Adrenal gland (tissue), 9 donors: ENCODE measurements at regions not wholly inside any gene's neighbourhood (a gene's known extent, or its start where the extent isn't known, plus 50 kb on each side); places are given as distances from the start of the nearest gene placed in this dataset.

Source experiments
- DNase-seq, 7 donors: peaks; one replicate each; pipeline ENCODE4 v3.0.0-alpha.2; 2019 to 2020
- H3K27ac ChIP-seq, 5 donors: fragments of 200-600 bp; sonication (generic) in 4 of 5; 1 replicate in 3 of 5; 2 replicates in 2 of 5; pipeline versions ENCODE4 v1.5.1 to v1.8.0; 2016 to 2020; ENCODE audit warnings: mild to moderate bottlenecking in 1 of 5
- H3K27me3 ChIP-seq: fragments of 200-600 bp; 2 replicates; pipeline ENCODE4 v1.8.0; 2021
- H3K36me3 ChIP-seq, 2 donors: fragments of 200-600 bp; replicated peaks in 1 of 2; 1 replicate in 1 of 2; 2 replicates in 1 of 2; pipeline versions ENCODE4 v1.5.1 to v1.8.0; 2018 to 2022
- H3K4me1 ChIP-seq, 2 donors: fragments of 200-600 bp; replicated peaks in 1 of 2; 1 replicate in 1 of 2; 2 replicates in 1 of 2; pipeline versions ENCODE4 v1.5.1 to v1.8.0; 2018 to 2021
- H3K4me3 ChIP-seq, 4 donors: fragments of 200-600 bp; sonication (generic) in 3 of 4; one replicate each; pipeline ENCODE4 v1.5.1; 2016 to 2018
- H3K9me3 ChIP-seq, 3 donors: fragments of 200-600 bp; sonication (generic) in 1 of 3; replicated peaks in 1 of 3; 1 replicate in 2 of 3; 2 replicates in 1 of 3; pipeline versions ENCODE4 v1.5.1 to v1.8.0; 2016 to 2021
- CTCF ChIP-seq, 6 experiments: fragments of 450-650 bp in 4 of 6; fragments of 200-600 bp in 2 of 6; sonication (generic) in 1 of 6; IDR thresholded peaks; 1 replicate in 5 of 6; 2 replicates in 1 of 6; pipeline versions ENCODE4 v1.5.1 to v1.8.0; 2016 to 2021; ENCODE audit warnings: antibody characterized with exemption in 6 of 6, mild to moderate bottlenecking in 2 of 6, moderate library complexity in 1 of 6
- POLR2A ChIP-seq, 2 donors: fragments of 450-650 bp; IDR thresholded peaks; one replicate each; pipeline ENCODE4 v1.6.1; 2017; ENCODE audit warnings: antibody characterized with exemption in 2 of 2, mild to moderate bottlenecking in 2 of 2, moderate library complexity in 1 of 2
- WGBS, 4 donors: extraction: QIAGEN DNeasy Blood & Tissue Kit in 2 of 4; methylation state at CpG; one replicate each; pipeline versions ENCODE4 v1.1.5 to v1.1.7; 2013 to 2017; 5-methylcytosine and 5-hydroxymethylcytosine counted together
- intact Hi-C, 2 donors: fragments of 100-400 bp; cut with DNase I; formaldehyde crosslinking; loops; one replicate each; pipeline versions ENCODE4 v1.14.1 to v1.15.0; 2022 to 2023
- donor health status: healthy with polysubstance abuse.
- donor health status: Bipolar disorder and iron deficiency.
- donor health status: DM: yes; HTN: yes; CAD: no.
- donor health status: DM: no; HTN: no; CAD: no.
- donor health status: DM: no; HTN: no; CAD: no.

- intact Hi-C loops = no loop called here
- 83 to 91% (median 88%) methylated on average over 2 of the region's 2 CpGs for WGBS, 4 donors
- H3K27me3 ChIP-seq = no peaks in the 10 kb centered on the region
- H3K27ac ChIP-seq = no peak overlapping the region
- no peak overlapping the region for H3K4me3 ChIP-seq
- no peaks in the 10 kb centered on the region for H3K4me1 ChIP-seq
- TF ChIP-seq CTCF (IDR thresholded peaks at IDR 0.05) (no peak), POLR2A (IDR thresholded peaks at IDR 0.05) (no peak)
- H3K9me3 ChIP-seq = no peaks in the 10 kb centered on the region
- no peaks in the 10 kb centered on the region for H3K36me3 ChIP-seq
- DNase-seq = no peak
These were observed 963.0 kb downstream of the CNTNAP5 start for GRCh38 chr2:124988111-124988510.

- Histone ChIP-seq H3K9me3 (no peaks in the 10 kb centered on the region), H3K4me3 (no peak overlapping the region), H3K4me1 (no peaks in the 10 kb centered on the region), H3K36me3 (no peaks in the 10 kb centered on the region), H3K27ac (no peak overlapping the region), H3K27me3 (no peaks in the 10 kb centered on the region)
- TF ChIP-seq CTCF (IDR thresholded peaks at IDR 0.05) = no peak
- TF ChIP-seq POLR2A (IDR thresholded peaks at IDR 0.05) = no peak
- no peak for DNase-seq
- intact Hi-C loops = no loop called here
- 84 to 99% (median 96%) methylated on average over 3 of the region's 3 CpGs for WGBS, 4 donors
These were observed 963.7 kb downstream of the CNTNAP5 start for GRCh38 chr2:124988794-124989193.

DNA sequence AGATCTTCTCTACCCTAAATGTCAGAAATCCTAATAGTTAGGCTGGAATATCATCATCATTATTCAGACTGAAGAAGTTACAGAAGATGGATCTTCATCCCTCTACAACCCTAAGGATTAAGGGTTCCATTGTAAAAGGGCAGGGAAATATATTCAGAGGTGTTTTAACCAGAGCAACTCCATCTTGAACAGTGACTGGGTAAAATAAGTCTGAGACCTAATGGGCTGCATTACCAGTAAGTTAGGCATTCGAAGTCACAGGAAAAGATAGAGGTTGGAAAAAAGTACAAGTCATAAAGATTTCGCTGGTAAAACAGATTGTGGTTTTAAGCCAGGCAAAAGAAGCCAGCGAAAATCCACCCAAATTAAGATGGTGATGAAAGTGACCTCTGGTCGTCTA lies 968.7 kb downstream of the CNTNAP5 start:
- Histone ChIP-seq H3K27me3 (no peaks in the 10 kb centered on the region), H3K27ac (no peak overlapping the region), H3K4me1 (no peaks in the 10 kb centered on the region), H3K36me3 (no peaks in the 10 kb centered on the region), H3K9me3 (no peaks in the 10 kb centered on the region), H3K4me3 (no peak overlapping the region)
- intact Hi-C loops = no loop called here
- DNase-seq = no peak
- TF ChIP-seq POLR2A (IDR thresholded peaks at IDR 0.05) (no peak), CTCF (IDR thresholded peaks at IDR 0.05) (no peak)
- WGBS, 4 donors = 79 to 88% (median 83%) methylated on average over 4 of the region's 4 CpGs

DNA sequence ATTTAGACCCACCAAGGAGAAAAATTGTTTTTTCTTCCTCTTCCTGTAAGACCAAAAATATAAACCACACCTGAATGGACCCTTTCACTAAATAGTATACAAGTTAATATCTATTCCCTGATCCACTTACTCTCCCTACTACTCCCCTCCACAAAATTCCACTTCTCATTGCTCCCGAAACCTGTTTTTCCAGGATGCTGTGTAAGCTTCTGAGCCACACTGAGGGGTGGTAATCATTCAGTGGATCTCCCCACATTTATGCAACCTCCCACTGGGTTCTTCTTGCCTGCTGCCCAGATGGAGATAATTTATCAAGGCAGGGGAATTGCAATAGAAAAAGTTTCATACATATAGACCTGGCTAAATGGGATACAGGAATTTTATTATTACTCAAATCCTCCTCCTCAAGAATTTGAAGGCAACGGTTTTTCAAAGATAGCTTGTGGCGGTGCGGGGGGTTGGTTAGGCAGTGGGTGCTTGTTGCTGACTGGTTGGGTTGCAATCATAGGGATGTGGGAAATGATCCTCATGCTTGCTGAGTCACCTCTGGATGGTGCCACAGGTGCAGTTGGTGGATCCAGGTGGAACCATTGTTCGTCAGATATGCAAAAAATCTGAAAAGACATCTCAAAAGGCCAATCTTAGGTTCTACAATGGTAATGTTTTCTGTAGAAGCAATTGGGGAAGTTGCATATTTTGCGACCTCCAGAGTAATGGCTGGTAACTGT lies 970.3 kb downstream of the CNTNAP5 start:
- no peak for DNase-seq
- Histone ChIP-seq H3K36me3 (no peaks in the 10 kb centered on the region), H3K27ac (no peak overlapping the region), H3K4me1 (no peaks in the 10 kb centered on the region), H3K27me3 (no peaks in the 10 kb centered on the region), H3K9me3 (no peaks in the 10 kb centered on the region), H3K4me3 (no peak overlapping the region)
- TF ChIP-seq CTCF (IDR thresholded peaks at IDR 0.05) (no peak), POLR2A (IDR thresholded peaks at IDR 0.05) (no peak)
- intact Hi-C loops = no loop called here
- 80 to 90% (median 86%) methylated on average over 6 of the region's 6 CpGs for WGBS, 4 donors
